Omental fat pad (tissue), 3 donors: ENCODE measurements at regions not wholly inside any gene's neighbourhood (a gene's known extent, or its start where the extent isn't known, plus 50 kb on each side); places are given as distances from the start of the nearest gene placed in this dataset.

Experiments
- ATAC-seq: fragments of 150-250 bp; one replicate; pipeline ENCODE4 v1.9.1; 2016; ENCODE audit warnings: mild to moderate bottlenecking, moderate library complexity; ENCODE audit not compliant: low FRiP score
- DNase-seq: peaks from one replicate; pipeline ENCODE4 v3.0.0-alpha.2; 2019; ENCODE audit warnings: low spot score
- TF ChIP-seq, protein P1 (sequence below), 3 donors: fragments of 450-650 bp; IDR thresholded peaks; one replicate each; pipeline ENCODE4 v1.5.1; 2016 to 2017; ENCODE audit warnings: antibody characterized with exemption in 3 of 3, mild to moderate bottlenecking in 3 of 3, moderate library complexity in 2 of 3

DNA sequence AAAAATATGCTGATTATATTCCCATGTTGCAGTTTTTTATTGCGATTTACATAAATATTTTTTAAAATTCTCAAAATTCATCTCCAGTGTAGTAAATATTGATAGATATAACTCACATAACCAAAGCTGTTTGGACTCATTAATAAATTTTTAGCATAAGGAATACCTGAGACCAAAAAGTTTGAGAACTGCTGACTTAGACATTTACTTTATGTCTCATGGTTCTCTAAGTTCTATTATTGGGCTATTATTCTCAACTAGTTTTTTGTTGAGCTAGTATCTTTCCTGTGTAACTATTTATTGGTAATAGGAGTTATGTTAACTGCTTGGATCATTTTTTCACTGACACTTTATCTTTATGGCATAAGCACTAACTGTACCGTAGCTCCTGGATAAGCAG is 1069.6 kb downstream of the ADGRL2 start:
- no peak for ATAC-seq
- TF ChIP-seq, protein P1, sequence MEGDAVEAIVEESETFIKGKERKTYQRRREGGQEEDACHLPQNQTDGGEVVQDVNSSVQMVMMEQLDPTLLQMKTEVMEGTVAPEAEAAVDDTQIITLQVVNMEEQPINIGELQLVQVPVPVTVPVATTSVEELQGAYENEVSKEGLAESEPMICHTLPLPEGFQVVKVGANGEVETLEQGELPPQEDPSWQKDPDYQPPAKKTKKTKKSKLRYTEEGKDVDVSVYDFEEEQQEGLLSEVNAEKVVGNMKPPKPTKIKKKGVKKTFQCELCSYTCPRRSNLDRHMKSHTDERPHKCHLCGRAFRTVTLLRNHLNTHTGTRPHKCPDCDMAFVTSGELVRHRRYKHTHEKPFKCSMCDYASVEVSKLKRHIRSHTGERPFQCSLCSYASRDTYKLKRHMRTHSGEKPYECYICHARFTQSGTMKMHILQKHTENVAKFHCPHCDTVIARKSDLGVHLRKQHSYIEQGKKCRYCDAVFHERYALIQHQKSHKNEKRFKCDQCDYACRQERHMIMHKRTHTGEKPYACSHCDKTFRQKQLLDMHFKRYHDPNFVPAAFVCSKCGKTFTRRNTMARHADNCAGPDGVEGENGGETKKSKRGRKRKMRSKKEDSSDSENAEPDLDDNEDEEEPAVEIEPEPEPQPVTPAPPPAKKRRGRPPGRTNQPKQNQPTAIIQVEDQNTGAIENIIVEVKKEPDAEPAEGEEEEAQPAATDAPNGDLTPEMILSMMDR (IDR thresholded peaks at IDR 0.05), result no peak
- DNase-seq, result no peak

DNA sequence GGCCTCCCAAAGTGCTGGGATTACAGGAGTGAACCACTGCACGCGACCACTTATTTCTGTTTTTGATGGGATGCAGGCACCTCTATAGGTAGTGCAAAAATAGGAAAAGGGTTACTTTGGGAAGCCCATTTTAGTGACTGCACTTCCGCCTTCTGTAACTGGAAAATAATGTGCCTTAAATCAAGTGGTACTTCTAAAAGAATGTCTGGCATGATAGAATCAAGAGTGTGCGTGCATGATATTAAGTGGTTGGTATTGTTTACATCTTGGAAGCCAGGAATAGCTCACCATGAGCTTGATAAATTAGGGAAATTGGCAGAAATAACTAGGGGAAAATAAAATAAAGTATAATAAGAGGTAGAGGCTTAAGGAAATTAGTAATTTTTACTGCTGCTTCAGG is 1067.0 kb downstream of the ADGRL2 start:
- ATAC-seq, result no peak

DNA sequence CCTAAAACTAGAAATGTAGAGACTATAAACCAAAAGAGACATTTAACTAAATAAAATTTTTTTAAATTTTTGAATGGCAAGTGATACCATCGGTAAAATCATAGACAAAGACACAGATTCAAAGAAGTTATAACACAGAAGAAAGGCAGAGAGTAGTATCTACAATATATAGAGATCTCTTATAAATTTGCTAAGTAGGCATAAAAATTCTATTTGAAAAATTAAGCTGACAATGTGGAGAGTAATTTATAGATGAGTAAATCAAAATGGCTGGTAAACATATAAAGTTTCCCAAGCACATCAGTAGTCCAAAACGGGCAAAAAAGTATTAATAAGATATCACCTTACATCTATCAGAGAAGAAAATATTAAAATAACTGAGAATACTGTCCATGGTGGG is 1061.0 kb downstream of the ADGRL2 start:
- ATAC-seq (no peak), DNase-seq (no peak)
- TF ChIP-seq, protein P1 (IDR thresholded peaks at IDR 0.05), result no peak

More for the DNA sequence above, 1067.0 kb downstream of the ADGRL2 start:
- no peak for DNase-seq
- TF ChIP-seq, protein P1 (IDR thresholded peaks at IDR 0.05), result no peak

DNA sequence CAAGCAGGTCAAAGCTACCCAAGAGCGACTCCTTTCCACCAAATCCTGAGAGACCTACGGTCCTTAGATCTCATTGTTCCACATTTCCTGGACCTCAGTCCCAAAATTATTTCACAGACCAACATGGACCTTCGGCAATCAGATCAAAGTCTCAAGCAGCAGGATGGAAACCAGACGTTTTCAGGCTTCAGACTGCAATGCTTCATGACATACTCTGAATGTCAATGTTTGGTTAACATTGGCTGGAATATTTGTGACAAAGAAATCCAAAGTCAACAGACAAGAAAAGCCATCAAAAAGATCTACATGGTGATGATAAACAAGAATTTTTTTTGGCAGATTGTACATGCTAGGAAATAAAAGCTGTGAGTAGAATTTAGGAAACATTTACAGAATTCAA is 1057.3 kb downstream of the ADGRL2 start:
- ATAC-seq (no peak), DNase-seq (no peak)
- TF ChIP-seq, protein P1 (IDR thresholded peaks at IDR 0.05), result no peak

DNA sequence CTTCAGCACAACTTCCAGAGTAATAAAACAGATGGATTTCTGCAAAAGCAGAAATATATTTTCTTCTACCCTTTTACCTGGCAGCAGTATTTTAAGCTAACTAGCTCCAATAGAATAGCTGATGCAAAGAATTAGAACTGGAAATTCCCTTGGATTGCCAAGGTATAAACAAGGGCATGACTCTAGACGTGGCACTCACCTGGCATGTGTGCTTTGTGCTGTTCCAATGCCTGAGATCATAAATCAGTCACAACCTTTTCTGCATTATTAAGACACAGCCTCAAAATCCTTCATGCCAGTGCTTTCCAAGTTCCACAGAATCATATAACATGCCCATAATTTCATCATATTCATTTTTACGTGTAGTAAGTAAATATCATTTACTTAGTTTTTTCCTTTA is 1048.7 kb downstream of the ADGRL2 start:
- TF ChIP-seq, protein P1 (IDR thresholded peaks at IDR 0.05), result no peak
- no peak for ATAC-seq
- DNase-seq, result no peak

GRCh38 chr1:82848043-82848442 is 1047.3 kb downstream of the ADGRL2 start:
- ATAC-seq, result no peak
- TF ChIP-seq, protein P1 (IDR thresholded peaks at IDR 0.05), result no peak
- no peak for DNase-seq

DNA sequence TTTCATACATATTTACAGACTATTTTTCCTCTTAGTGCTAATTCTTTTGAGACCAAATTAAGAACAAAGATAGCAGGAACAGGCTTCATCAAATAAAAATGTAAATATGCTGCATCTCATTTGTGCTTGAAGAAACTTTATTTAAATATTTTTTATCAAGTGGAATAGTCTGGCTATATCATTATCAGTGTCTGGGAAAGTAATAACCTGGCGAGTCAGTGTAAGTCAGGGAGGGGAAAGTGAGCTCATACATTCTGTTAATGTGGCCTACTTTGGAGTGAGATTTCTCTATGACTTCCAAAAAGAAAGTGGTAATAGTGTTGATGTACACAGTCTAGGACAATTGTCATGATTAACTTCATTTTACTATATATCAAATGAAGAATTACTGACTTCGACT is 1045.1 kb downstream of the ADGRL2 start:
- DNase-seq (no peak), ATAC-seq (no peak)
- TF ChIP-seq, protein P1 (IDR thresholded peaks at IDR 0.05), result no peak
